Neural cell (in vitro differentiated cells): ENCODE measurements at regions not wholly inside any gene's neighbourhood (a gene's known extent, or its start where the extent isn't known, plus 50 kb on each side); places are given as distances from the start of the nearest gene placed in this dataset.

ENCODE experiments used
- H2AFZ ChIP-seq: fragments of 200-600, 300-800 bp; sonication (generic), shearing (Covaris generic); 2 replicates; pipeline ENCODE4 v1.6.0; 2014; ENCODE audit warnings: low read depth, mild to moderate bottlenecking, antibody characterized with exemption, low read length, moderate library complexity
- H3F3A ChIP-seq: fragments of 200-600 bp; shearing (Covaris generic); 2 replicates; pipeline ENCODE4 v1.6.1; 2016; ENCODE audit warnings: mild to moderate bottlenecking, moderate library complexity, mixed read lengths, antibody characterized with exemption, low read length; ENCODE audit not compliant: insufficient read depth, poor library complexity, severe bottlenecking
- H3K27ac ChIP-seq: fragments of 200-600, 300-800 bp; sonication (generic), shearing (Covaris generic); 2 replicates; pipeline ENCODE4 v1.5.1; 2014; ENCODE audit warnings: mild to moderate bottlenecking, low read length, moderate library complexity
- H3K27me3 ChIP-seq: fragments of 300-800, 200-600 bp; sonication (generic), shearing (Covaris generic); 2 replicates; pipeline ENCODE4 v1.6.0; 2014; ENCODE audit warnings: mild to moderate bottlenecking, low read depth, low read length, moderate library complexity; ENCODE audit not compliant: insufficient read depth
- H3K36me3 ChIP-seq: fragments of 300-800, 200-600 bp; sonication (generic), shearing (Covaris generic); 2 replicates; pipeline ENCODE4 v1.5.1; 2014; ENCODE audit warnings: mild to moderate bottlenecking, antibody characterized with exemption, low read length, moderate library complexity; ENCODE audit not compliant: insufficient read depth
- H3K4me2 ChIP-seq: fragments of 300-800, 200-600 bp; sonication (generic), shearing (Covaris generic); 2 replicates; pipeline ENCODE4 v1.6.0; 2014; ENCODE audit warnings: mild to moderate bottlenecking, low read length
- H3K4me3 ChIP-seq: fragments of 300-800, 200-600 bp; sonication (generic), shearing (Covaris generic); 2 replicates; pipeline ENCODE4 v1.5.1; 2014; ENCODE audit warnings: mild to moderate bottlenecking, low read length, moderate library complexity
- H3K79me2 ChIP-seq: fragments of 200-600 bp; shearing (Covaris generic); replicated peaks from 2 replicates; pipeline ENCODE4 v1.6.0; 2014; ENCODE audit warnings: mild to moderate bottlenecking, low read length, moderate library complexity; ENCODE audit not compliant: insufficient read depth
- H3K9ac ChIP-seq: fragments of 300-800, 200-600 bp; sonication (generic), shearing (Covaris generic); 2 replicates; pipeline ENCODE4 v1.6.1; 2016; ENCODE audit warnings: mild to moderate bottlenecking, low read length, mixed read lengths
- H3K9me2 ChIP-seq: fragments of 200-600 bp; shearing (Covaris generic); 2 replicates; pipeline ENCODE4 v1.6.1; 2016; ENCODE audit warnings: mild to moderate bottlenecking, low read length, mixed read lengths; ENCODE audit not compliant: insufficient read depth
- H3K9me3 ChIP-seq: fragments of 200-600, 300-800 bp; sonication (generic), shearing (Covaris generic); 2 replicates; pipeline ENCODE4 v1.6.1; 2016; ENCODE audit warnings: mild to moderate bottlenecking, mixed run types, low read length, moderate library complexity, mixed read lengths
- H4K20me1 ChIP-seq: fragments of 200-600 bp; shearing (Covaris generic); 2 replicates; pipeline ENCODE4 v1.6.1; 2016; ENCODE audit warnings: mild to moderate bottlenecking, mixed run types; ENCODE audit not compliant: insufficient read depth
- EP300 ChIP-seq: fragments of 450-650 bp; conservative IDR thresholded peaks from 2 replicates; pipeline ENCODE4 v1.6.1; 2014; ENCODE audit warnings: antibody characterized with exemption, mild to moderate bottlenecking, moderate library complexity; ENCODE audit not compliant: poor library complexity, severe bottlenecking
- EZH2 ChIP-seq: fragments of 200-600, 300-800 bp; shearing (Covaris generic), sonication (generic); IDR thresholded peaks from 2 replicates; pipeline ENCODE4 v1.6.1; 2014; ENCODE audit warnings: antibody characterized with exemption, low read length, borderline replicate concordance, mild to moderate bottlenecking; ENCODE audit not compliant: insufficient read depth, poor library complexity, severe bottlenecking
- MXI1 ChIP-seq: fragments of 450-650 bp; conservative IDR thresholded peaks from 2 replicates; pipeline ENCODE4 v1.6.1; 2014; ENCODE audit warnings: antibody characterized with exemption, mild to moderate bottlenecking; ENCODE audit not compliant: poor library complexity, severe bottlenecking
- POLR2AphosphoS5 ChIP-seq: IDR thresholded peaks from 2 replicates; pipeline ENCODE4 v1.6.1; 2012
- RAD21 ChIP-seq: fragments of 450-650 bp; conservative IDR thresholded peaks from 2 replicates; pipeline ENCODE4 v1.6.1; 2014; ENCODE audit warnings: antibody characterized with exemption, mild to moderate bottlenecking, moderate library complexity
- SMC3 ChIP-seq: fragments of 450-650 bp; conservative IDR thresholded peaks from 2 replicates; pipeline ENCODE4 v1.6.1; 2014; ENCODE audit warnings: antibody characterized with exemption, mild to moderate bottlenecking, moderate library complexity; ENCODE audit not compliant: poor library complexity
- TAF1 ChIP-seq: IDR thresholded peaks from 2 replicates; pipeline ENCODE4 v1.6.1; 2012; ENCODE audit warnings: low read depth
- TF ChIP-seq, protein P1 (sequence below): fragments of 450-650 bp; IDR thresholded peaks from 2 replicates; pipeline ENCODE4 v1.5.1; 2014; ENCODE audit warnings: antibody characterized with exemption, mild to moderate bottlenecking, moderate library complexity; ENCODE audit not compliant: poor library complexity, severe bottlenecking
- TF ChIP-seq, protein P2 (sequence below): IDR thresholded peaks from 2 replicates; pipeline ENCODE4 v1.6.1; 2012; ENCODE audit warnings: borderline replicate concordance

DNA sequence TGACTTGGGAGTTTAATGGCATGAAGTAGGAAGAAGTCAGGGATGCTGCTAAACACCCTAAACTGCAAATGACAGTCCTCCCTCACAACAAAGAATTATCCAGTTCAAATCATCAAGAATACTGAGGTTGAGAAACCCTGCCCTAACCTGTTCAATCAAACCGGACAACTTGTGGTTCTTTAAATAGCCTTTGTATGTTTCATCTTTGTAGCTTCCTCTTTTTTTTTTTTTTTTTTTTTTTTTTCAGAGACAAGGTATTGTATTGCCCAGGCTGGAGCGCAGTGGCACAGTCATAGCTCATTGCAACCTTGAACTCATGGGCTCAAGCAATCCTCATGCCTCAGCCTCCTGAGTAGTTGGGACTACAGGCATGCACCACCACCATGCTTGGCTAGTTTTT lies 52.5 kb upstream of the TTC29 start:
- Histone ChIP-seq H3K9me3 (no peaks in the 10 kb centered on the region), H3K9me2 (no peaks in the 10 kb centered on the region), H3F3A (no peaks in the 10 kb centered on the region), H3K79me2 (no peaks in the 10 kb centered on the region), H3K9ac (no peak overlapping the region), H4K20me1 (no peaks in the 10 kb centered on the region), H3K36me3 (no peaks in the 10 kb centered on the region), H3K27me3 (no peaks in the 10 kb centered on the region), H3K4me3 (no peak overlapping the region), H3K4me2 (no peak overlapping the region), H3K27ac (no peak overlapping the region), H2AFZ (no peak overlapping the region)
- no peak for TF ChIP-seq TAF1
- no peak for TF ChIP-seq RAD21

DNA sequence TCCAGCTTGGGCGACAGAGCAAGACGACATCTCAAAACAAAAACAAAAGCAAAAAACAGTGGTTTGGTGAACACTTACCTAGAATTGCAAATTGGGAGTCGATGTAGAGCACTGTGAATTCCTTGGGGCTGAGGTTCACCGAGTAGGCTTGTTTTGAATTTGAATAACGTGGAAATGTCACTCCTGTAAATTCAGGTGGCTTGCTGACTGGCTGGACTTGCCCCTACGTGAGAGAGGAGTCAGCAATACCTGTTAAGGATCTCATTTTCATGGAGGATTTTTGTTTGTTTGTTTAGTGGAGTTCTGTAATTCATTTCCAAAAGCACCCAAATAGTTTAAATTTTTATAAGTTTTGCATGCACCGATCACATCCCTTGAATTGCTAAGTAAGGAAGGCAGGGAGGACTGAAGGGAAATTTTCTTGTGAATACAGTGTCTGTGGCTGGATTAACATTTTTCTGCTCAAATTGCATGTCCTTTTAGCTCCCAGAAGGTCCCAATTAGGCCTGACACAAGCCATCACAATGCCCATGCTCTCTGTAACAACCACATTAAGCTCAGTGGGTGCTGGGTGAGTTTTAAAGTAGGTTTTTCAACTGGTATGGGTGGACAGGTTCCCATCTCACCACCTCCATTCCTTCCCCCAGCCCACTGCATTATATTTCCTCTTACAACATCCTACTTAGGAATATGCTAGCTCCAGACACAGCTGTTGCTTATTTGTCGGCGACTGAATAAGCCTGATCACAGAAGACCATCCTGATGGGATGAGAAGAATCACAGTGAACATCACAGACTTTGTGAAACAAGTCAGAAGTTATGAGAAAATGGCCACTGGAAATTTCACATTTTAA lies 58.5 kb upstream of the TTC29 start:
- Histone ChIP-seq H2AFZ (no peak overlapping the region), H3K36me3 (no peaks in the 10 kb centered on the region), H3F3A (no peaks in the 10 kb centered on the region), H4K20me1 (no peaks in the 10 kb centered on the region), H3K4me3 (no peak overlapping the region), H3K9me3 (no peaks in the 10 kb centered on the region), H3K4me2 (no peak overlapping the region), H3K9ac (no peak overlapping the region), H3K9me2 (no peaks in the 10 kb centered on the region), H3K27me3 (no peaks in the 10 kb centered on the region), H3K27ac (no peak overlapping the region), H3K79me2 (no peaks in the 10 kb centered on the region)
- TF ChIP-seq SMC3, result no peak
- no peak for TF ChIP-seq MXI1
- no peak for TF ChIP-seq TAF1
- TF ChIP-seq, protein P1, sequence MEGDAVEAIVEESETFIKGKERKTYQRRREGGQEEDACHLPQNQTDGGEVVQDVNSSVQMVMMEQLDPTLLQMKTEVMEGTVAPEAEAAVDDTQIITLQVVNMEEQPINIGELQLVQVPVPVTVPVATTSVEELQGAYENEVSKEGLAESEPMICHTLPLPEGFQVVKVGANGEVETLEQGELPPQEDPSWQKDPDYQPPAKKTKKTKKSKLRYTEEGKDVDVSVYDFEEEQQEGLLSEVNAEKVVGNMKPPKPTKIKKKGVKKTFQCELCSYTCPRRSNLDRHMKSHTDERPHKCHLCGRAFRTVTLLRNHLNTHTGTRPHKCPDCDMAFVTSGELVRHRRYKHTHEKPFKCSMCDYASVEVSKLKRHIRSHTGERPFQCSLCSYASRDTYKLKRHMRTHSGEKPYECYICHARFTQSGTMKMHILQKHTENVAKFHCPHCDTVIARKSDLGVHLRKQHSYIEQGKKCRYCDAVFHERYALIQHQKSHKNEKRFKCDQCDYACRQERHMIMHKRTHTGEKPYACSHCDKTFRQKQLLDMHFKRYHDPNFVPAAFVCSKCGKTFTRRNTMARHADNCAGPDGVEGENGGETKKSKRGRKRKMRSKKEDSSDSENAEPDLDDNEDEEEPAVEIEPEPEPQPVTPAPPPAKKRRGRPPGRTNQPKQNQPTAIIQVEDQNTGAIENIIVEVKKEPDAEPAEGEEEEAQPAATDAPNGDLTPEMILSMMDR, result no peak
- TF ChIP-seq, protein P2, sequence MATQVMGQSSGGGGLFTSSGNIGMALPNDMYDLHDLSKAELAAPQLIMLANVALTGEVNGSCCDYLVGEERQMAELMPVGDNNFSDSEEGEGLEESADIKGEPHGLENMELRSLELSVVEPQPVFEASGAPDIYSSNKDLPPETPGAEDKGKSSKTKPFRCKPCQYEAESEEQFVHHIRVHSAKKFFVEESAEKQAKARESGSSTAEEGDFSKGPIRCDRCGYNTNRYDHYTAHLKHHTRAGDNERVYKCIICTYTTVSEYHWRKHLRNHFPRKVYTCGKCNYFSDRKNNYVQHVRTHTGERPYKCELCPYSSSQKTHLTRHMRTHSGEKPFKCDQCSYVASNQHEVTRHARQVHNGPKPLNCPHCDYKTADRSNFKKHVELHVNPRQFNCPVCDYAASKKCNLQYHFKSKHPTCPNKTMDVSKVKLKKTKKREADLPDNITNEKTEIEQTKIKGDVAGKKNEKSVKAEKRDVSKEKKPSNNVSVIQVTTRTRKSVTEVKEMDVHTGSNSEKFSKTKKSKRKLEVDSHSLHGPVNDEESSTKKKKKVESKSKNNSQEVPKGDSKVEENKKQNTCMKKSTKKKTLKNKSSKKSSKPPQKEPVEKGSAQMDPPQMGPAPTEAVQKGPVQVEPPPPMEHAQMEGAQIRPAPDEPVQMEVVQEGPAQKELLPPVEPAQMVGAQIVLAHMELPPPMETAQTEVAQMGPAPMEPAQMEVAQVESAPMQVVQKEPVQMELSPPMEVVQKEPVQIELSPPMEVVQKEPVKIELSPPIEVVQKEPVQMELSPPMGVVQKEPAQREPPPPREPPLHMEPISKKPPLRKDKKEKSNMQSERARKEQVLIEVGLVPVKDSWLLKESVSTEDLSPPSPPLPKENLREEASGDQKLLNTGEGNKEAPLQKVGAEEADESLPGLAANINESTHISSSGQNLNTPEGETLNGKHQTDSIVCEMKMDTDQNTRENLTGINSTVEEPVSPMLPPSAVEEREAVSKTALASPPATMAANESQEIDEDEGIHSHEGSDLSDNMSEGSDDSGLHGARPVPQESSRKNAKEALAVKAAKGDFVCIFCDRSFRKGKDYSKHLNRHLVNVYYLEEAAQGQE, result no peak
- TF ChIP-seq EP300, result no peak
- no peak for TF ChIP-seq EZH2
- no peak for TF ChIP-seq POLR2AphosphoS5
- TF ChIP-seq RAD21, result no peak
